Mesenchymal stem cell (in vitro differentiated cells and primary cell): ENCODE measurements at regions not wholly inside any gene's neighbourhood (a gene's known extent, or its start where the extent isn't known, plus 50 kb on each side); places are given as distances from the start of the nearest gene placed in this dataset.

Experiments
- DNase-seq: peaks from one replicate; pipeline ENCODE4 v3.0.0-alpha.2; 2013
- H2AFZ ChIP-seq: one replicate; pipeline ENCODE4 v1.6.1; 2013; ENCODE audit warnings: low read depth, mild to moderate bottlenecking, control low read depth, inconsistent platforms, low read length, moderate library complexity
- H2AK5ac ChIP-seq: 2 replicates; pipeline ENCODE4 v1.6.1; 2013; ENCODE audit warnings: low read length, moderate library complexity, mild to moderate bottlenecking, inconsistent platforms; ENCODE audit not compliant: severe bottlenecking
- H2BK120ac ChIP-seq: one replicate; pipeline ENCODE4 v1.6.1; 2013; ENCODE audit warnings: low read depth, mild to moderate bottlenecking, inconsistent platforms, low read length, moderate library complexity
- H2BK12ac ChIP-seq, 2 experiments: one replicate each; pipeline ENCODE4 v1.6.1; 2013; ENCODE audit warnings: inconsistent platforms in 2 of 2, low read length in 2 of 2, mild to moderate bottlenecking in 2 of 2, moderate library complexity in 2 of 2, control low read depth in 1 of 2
- H2BK15ac ChIP-seq: one replicate; pipeline ENCODE4 v1.6.1; 2013; ENCODE audit warnings: mild to moderate bottlenecking, low read depth, inconsistent platforms; ENCODE audit not compliant: poor library complexity, severe bottlenecking
- H2BK5ac ChIP-seq: 2 replicates; pipeline ENCODE4 v1.6.1; 2013; ENCODE audit warnings: low read depth, mild to moderate bottlenecking, low read length, control low read depth, inconsistent platforms; ENCODE audit not compliant: poor library complexity, severe bottlenecking
- H3K14ac ChIP-seq, 2 experiments: one replicate each; pipeline ENCODE4 v1.6.1; 2013; ENCODE audit warnings: inconsistent platforms in 2 of 2, low read length in 2 of 2, control low read depth in 1 of 2, mild to moderate bottlenecking in 1 of 2, moderate library complexity in 1 of 2
- H3K18ac ChIP-seq, 2 experiments: one replicate each; pipeline ENCODE4 v1.6.1; 2013; ENCODE audit warnings: inconsistent platforms in 2 of 2, low read length in 2 of 2, control low read depth in 1 of 2, low read depth in 1 of 2, mild to moderate bottlenecking in 1 of 2
- H3K23ac ChIP-seq, 2 experiments: one replicate each; pipeline ENCODE4 v1.6.1; 2013; ENCODE audit warnings: inconsistent platforms in 2 of 2, low read length in 2 of 2, mild to moderate bottlenecking in 2 of 2, moderate library complexity in 2 of 2, control low read depth in 1 of 2
- H3K27ac ChIP-seq: 2 replicates; pipeline ENCODE4 v1.5.1; 2013; ENCODE audit warnings: mild to moderate bottlenecking, moderate library complexity, low read length, control low read depth, inconsistent platforms; ENCODE audit not compliant: poor library complexity, severe bottlenecking
- H3K27me3 ChIP-seq, 2 experiments: 2 replicates each; pipeline versions ENCODE4 v1.6.1 to v1.7.0; 2013; ENCODE audit warnings: low read length in 2 of 2, mild to moderate bottlenecking in 2 of 2, moderate library complexity in 2 of 2, control low read depth in 1 of 2, inconsistent platforms in 1 of 2; ENCODE audit not compliant: control insufficient read depth in 1 of 2, insufficient read depth in 1 of 2
- H3K36me3 ChIP-seq, 2 experiments: 2 replicates each; pipeline versions ENCODE4 v1.6.1 to v1.7.0; 2013; ENCODE audit warnings: low read length in 2 of 2, control low read depth in 1 of 2, inconsistent platforms in 1 of 2, low read depth in 1 of 2, mild to moderate bottlenecking in 1 of 2; ENCODE audit not compliant: insufficient read depth in 2 of 2, control insufficient read depth in 1 of 2
- H3K4ac ChIP-seq, 2 experiments: one replicate each; pipeline ENCODE4 v1.6.1; 2013; ENCODE audit warnings: inconsistent platforms in 2 of 2, low read length in 2 of 2, mild to moderate bottlenecking in 2 of 2, moderate library complexity in 2 of 2, control low read depth in 1 of 2, low read depth in 1 of 2
- H3K4me1 ChIP-seq: 2 replicates; pipeline ENCODE4 v1.6.1; 2013; ENCODE audit warnings: low read depth, low read length, control low read depth; ENCODE audit not compliant: control insufficient read depth, insufficient read depth
- H3K4me2 ChIP-seq: 2 replicates; pipeline ENCODE4 v1.6.1; 2013; ENCODE audit warnings: low read length, mild to moderate bottlenecking, inconsistent platforms; ENCODE audit not compliant: poor library complexity, severe bottlenecking
- H3K4me3 ChIP-seq, 2 experiments: 2 replicates each; pipeline versions ENCODE4 v1.5.1 to v1.7.0; 2013; ENCODE audit warnings: low read length in 2 of 2, mild to moderate bottlenecking in 2 of 2, control low read depth in 1 of 2, low read depth in 1 of 2; ENCODE audit not compliant: insufficient read depth in 1 of 2
- H3K79me1 ChIP-seq: replicated peaks from 2 replicates; pipeline ENCODE4 v1.6.1; 2013; ENCODE audit warnings: mild to moderate bottlenecking, control low read depth, low read length, inconsistent platforms; ENCODE audit not compliant: poor library complexity, severe bottlenecking
- H3K9ac ChIP-seq: 2 replicates; pipeline ENCODE4 v1.7.0; 2013; ENCODE audit warnings: mild to moderate bottlenecking, low read length, moderate library complexity
- H3K9me3 ChIP-seq: 2 replicates; pipeline ENCODE4 v1.7.0; 2013; ENCODE audit warnings: mild to moderate bottlenecking, low read length; ENCODE audit not compliant: control insufficient read depth
- H4K8ac ChIP-seq: one replicate; pipeline ENCODE4 v1.6.1; 2013; ENCODE audit warnings: inconsistent platforms, mild to moderate bottlenecking, low read length, moderate library complexity
- H4K91ac ChIP-seq: one replicate; pipeline ENCODE4 v1.6.1; 2013; ENCODE audit warnings: mild to moderate bottlenecking, low read length, inconsistent platforms
- WGBS: methylation state at CpG from one replicate; pipeline ENCODE4 v1.1.7; 2013; ENCODE audit warnings: mixed read lengths; 5-methylcytosine and 5-hydroxymethylcytosine counted together

GRCh38 chr10:18743926-18744325, 84.7 kb downstream of the ARL5B start:
- Histone ChIP-seq H3K4me2 (no peak overlapping the region), H2AK5ac (no peak overlapping the region), H3K36me3 (no peaks in the 10 kb centered on the region), H3K9me3 (peaks cover 15% of the 10 kb centered on the region), H2BK120ac (no peak overlapping the region), H4K8ac (no peak overlapping the region), H3K79me1 (no peaks in the 10 kb centered on the region), H3K14ac (no peak overlapping the region), H2BK15ac (no peak overlapping the region), H2BK5ac (no peak overlapping the region), H3K4me3 (no peak overlapping the region), H3K27me3 (no peaks in the 10 kb centered on the region), H3K18ac (no peak overlapping the region), H3K27ac (no peak overlapping the region), H2AFZ (no peak overlapping the region), H3K9ac (no peak overlapping the region), H3K23ac (no peak overlapping the region), H2BK12ac (no peak overlapping the region), H3K4me1 (no peaks in the 10 kb centered on the region), H3K4ac (no peak overlapping the region), H4K91ac (no peak overlapping the region)
- no peak for DNase-seq

- Histone ChIP-seq H3K4me2 (no peak overlapping the region), H2AFZ (no peak overlapping the region), H2BK15ac (no peak overlapping the region), H2BK120ac (no peak overlapping the region), H2BK5ac (no peak overlapping the region), H3K27me3 (no peaks in the 10 kb centered on the region), H3K14ac (no peak overlapping the region), H3K9me3 (no peaks in the 10 kb centered on the region), H4K8ac (no peak overlapping the region), H3K27ac (no peak overlapping the region), H3K36me3 (no peaks in the 10 kb centered on the region), H3K79me1 (no peaks in the 10 kb centered on the region), H2AK5ac (no peak overlapping the region), H3K23ac (no peak overlapping the region), H3K4ac (no peak overlapping the region), H3K4me1 (no peaks in the 10 kb centered on the region), H2BK12ac (no peak overlapping the region), H3K9ac (no peak overlapping the region), H3K4me3 (no peak overlapping the region), H3K18ac (no peak overlapping the region), H4K91ac (no peak overlapping the region)
- 77% methylated on average over 9 of the region's 11 CpGs for WGBS
- DNase-seq: no peak
Observed at GRCh38 chr10:18753312-18753895, 94.2 kb downstream of the ARL5B start.

DNA sequence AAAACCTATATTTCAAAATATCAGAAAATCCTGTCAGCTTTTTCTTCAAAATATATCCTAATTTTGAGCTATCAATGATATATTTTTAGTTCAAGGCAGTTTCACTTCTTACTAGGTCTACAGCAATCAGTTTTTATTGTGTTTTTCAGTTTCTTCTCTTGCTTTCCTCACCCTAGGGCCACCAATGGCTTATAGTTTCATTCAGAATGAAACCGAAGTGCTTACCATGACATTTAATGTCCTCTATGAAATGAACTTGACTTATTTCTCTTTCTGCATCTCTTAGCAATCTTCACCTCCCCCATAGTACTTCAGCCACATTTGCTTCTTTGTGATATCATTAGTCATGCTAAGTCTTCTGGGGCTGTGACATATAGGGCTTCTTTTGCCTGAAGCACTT, 100.3 kb downstream of the ARL5B start:
- DNase-seq: no peak
- H3K4ac ChIP-seq: no peak overlapping the region
- no peaks in the 10 kb centered on the region for H3K79me1 ChIP-seq
- H3K27ac ChIP-seq: no peak overlapping the region
- no peak overlapping the region for H4K8ac ChIP-seq
- H3K14ac ChIP-seq: no peak overlapping the region
- H3K4me2 ChIP-seq: no peak overlapping the region
- H3K4me1 ChIP-seq: no peaks in the 10 kb centered on the region
- no peaks in the 10 kb centered on the region for H3K36me3 ChIP-seq
- no peak overlapping the region for H3K4me3 ChIP-seq
- no peak overlapping the region for H4K91ac ChIP-seq
- H2BK12ac ChIP-seq: no peak overlapping the region
- H2AK5ac ChIP-seq: no peak overlapping the region
- H3K23ac ChIP-seq: no peak overlapping the region
- H3K27me3 ChIP-seq: no peaks in the 10 kb centered on the region
- peaks cover 2% of the 10 kb centered on the region for H3K9me3 ChIP-seq
- WGBS: 71% methylated on average over 1 of the region's 1 CpG
- H2BK120ac ChIP-seq: no peak overlapping the region
- H3K9ac ChIP-seq: no peak overlapping the region
- no peak overlapping the region for H2BK5ac ChIP-seq
- no peak overlapping the region for H3K18ac ChIP-seq
- H2BK15ac ChIP-seq: no peak overlapping the region
- H2AFZ ChIP-seq: no peak overlapping the region

DNA sequence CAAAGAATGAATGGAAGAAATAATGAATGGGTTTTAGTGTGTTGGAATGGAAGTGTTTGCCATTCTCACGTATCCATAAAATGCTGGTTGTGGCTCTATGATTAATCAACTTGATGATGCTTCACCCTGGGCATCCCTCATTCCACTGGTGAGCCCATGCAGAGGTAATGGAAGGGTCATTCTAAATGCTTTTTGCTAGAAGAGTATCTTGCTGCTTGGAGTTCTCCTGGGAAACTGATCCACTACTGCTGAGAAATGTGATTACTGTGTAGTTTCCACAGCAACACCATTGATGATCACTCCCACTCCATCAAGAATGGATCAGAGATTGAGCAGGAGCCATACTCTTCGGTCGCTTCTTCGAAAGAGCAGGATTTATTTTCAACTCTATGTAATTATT, 101.6 kb downstream of the ARL5B start:
- Histone ChIP-seq H3K79me1 (no peaks in the 10 kb centered on the region), H3K9me3 (peaks cover 2% of the 10 kb centered on the region), H4K8ac (no peak overlapping the region), H2BK120ac (no peak overlapping the region), H3K4ac (no peak overlapping the region), H2BK12ac (no peak overlapping the region), H2BK5ac (no peak overlapping the region), H3K4me3 (no peak overlapping the region), H3K27ac (no peak overlapping the region), H3K4me2 (no peak overlapping the region), H3K9ac (no peak overlapping the region), H3K27me3 (no peaks in the 10 kb centered on the region), H3K18ac (no peak overlapping the region), H3K36me3 (no peaks in the 10 kb centered on the region), H2BK15ac (no peak overlapping the region), H3K4me1 (no peaks in the 10 kb centered on the region), H3K14ac (no peak overlapping the region), H2AFZ (no peak overlapping the region), H2AK5ac (no peak overlapping the region), H4K91ac (no peak overlapping the region), H3K23ac (no peak overlapping the region)
- WGBS: 72% methylated on average over 4 of the region's 4 CpGs
- no peak for DNase-seq
